NOMO-1 treated with dmso at 0.1 percent for 144 hours (cell line): ENCODE measurements at regions not wholly inside any gene's neighbourhood (a gene's known extent, or its start where the extent isn't known, plus 50 kb on each side); places are given as distances from the start of the nearest gene placed in this dataset.
"Not testable (repeated sequence)": the region's sequence is repeated elsewhere in the genome, so short reads cannot be mapped to it uniquely, and the experiment has no call there.

Source experiments
- DNase-seq: peaks from one replicate; lab custom pipeline; 2025; ENCODE audit not compliant: unreplicated experiment; lab: John Stamatoyannopoulos, UW

DNA sequence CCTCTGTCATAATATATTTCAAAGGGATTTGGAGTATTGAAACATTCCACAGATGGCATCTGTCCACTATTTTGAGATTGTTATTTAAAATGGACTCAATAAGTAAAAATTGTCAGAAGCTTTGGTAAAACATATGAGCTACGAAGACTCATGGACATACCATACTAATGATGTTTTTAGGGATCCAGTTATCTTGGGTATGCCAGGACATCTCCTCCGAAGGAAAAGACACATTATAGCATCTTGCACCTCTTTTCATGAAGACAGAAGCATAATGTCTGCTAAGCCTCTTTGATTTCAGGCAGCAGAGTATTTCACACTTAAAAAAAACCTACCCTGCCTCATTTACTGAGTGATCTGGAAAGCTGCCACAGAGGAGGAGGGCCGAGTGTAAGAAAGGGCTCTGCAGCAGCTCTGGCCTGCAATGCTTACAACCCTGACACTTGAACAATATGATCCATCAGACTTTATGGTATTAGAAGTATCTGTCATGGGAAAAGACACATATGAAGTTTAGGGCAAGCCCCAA is 284.8 kb downstream of the TUSC7 start:
- DNase-seq: no peak

DNA sequence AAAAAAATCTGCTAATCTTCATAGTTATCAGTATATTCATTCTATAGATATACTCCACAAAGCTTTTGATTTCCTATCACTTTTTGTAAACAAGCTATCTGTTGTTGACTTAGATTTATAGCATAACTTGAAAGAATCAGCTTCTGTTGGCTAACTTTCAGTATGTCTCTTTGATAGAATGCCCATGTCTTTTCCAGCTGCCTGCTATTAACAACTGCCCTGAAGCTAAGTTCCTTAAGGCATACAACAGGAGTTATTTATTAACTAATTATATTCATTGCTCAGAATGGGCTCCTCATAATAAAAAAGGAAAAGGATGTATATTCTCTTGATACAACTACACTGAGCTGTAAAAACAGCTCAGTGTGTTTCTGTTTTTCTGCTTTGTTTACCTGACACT is 293.9 kb downstream of the TUSC7 start:
- DNase-seq: no peak

DNA sequence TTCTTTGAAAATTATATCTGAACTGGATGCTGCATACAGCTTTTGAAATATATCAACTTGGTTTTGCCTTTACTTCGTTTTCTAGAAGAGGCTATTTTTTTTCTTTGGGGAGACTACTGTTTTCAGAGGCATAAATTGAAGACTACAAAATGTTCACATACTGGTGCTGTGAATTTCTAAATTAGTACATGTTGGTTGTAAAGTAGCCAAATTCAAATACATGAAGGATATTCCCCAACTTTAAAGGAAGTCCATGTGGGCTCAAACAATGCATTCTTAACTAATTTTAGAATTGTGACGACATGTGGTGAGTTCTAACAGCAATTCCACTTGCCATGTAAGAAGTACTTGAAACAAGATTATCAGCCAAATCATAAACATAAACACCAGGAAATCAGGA is 295.7 kb downstream of the TUSC7 start:
- no peak for DNase-seq

GRCh38 chr3:117005911-117006522 is 296.4 kb downstream of the TUSC7 start:
- DNase-seq: no peak

GRCh38 chr3:117010318-117010717 is 300.7 kb downstream of the TUSC7 start:
- DNase-seq: no peak

DNA sequence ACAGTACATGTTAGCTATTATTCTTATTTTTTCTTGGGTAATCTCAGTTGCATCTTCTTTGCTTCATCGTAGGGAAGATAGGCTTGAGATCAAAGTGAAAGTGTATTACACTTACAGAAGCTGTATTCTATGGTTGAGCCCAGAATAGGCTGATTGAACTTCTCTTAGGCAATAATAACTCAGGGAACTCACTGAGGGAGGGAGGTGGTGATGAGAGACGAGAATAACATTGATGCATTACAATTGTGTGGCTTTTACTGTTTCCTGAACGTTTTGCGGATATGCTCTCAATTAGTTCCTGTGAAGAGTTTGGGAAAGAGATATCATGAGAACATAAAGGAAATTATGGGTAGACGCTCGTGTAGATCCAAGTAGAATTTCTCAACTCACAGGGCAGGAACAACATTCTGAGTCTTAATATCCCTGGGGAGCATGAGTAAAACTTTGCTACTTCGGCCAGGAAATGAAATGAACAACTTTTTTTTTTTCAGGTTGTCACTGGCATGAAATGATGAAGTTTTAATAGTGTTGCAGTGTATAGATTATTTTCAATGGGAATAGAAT is 302.2 kb downstream of the TUSC7 start:
- DNase-seq: no peak

- DNase-seq: no peak
Observed at GRCh38 chr3:117016378-117016777, 306.8 kb downstream of the TUSC7 start.

GRCh38 chr3:117017135-117017894 is 307.7 kb downstream of the TUSC7 start:
- DNase-seq: no peak

DNA sequence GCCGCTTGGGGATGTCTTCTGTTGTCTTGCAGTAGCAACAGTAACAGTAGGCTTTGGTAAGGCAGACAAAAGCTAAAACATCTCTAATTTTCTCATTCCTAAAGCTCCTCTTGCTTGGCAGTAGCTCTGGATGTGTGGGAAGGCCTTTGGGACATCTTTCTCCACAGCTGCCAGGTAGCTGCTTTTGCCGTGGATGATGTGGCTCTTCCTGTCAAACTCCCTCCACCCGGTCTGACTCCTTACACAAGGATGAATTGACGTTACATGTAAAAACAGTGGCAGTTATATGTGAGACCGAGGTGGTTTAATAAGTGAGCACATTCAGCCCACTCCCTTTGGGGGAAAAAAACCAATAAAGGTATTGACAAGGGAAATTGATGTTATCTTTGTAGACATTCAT is 309.1 kb downstream of the TUSC7 start:
- no peak for DNase-seq

- DNase-seq: peak; percentile 55
Observed at GRCh38 chr3:117019082-117019713, 309.6 kb downstream of the TUSC7 start.

GRCh38 chr3:117026401-117026800 is 316.8 kb downstream of the TUSC7 start:
- no peak for DNase-seq

- no peak for DNase-seq
Observed at GRCh38 chr3:117035745-117036144, 326.2 kb downstream of the TUSC7 start.

DNA sequence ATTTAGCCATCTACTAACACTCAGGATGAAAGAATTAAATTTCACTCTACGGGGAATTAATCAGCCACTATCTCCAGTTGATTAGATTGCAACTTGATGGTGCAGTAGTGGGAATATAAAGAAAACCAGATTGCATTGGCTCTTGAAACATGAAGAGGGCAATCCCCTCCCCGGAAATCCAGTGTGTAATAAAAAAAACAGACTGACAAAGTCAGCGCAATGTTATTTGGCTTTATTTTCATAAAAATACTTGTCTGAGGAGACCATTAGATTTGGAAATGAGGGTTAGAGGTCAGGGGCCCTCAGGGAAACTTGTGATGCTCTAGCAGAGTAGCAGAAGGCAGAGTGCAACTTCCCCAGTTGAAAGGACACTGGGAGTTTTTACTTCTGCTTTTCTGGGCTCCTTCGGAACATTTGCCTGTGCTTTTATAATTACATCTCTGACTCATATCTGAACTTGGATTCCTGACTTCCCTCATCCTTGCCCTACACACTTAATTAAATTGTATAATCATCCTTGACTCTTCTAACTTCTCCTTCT is 326.8 kb downstream of the TUSC7 start:
- DNase-seq: peak; percentile 97

DNA sequence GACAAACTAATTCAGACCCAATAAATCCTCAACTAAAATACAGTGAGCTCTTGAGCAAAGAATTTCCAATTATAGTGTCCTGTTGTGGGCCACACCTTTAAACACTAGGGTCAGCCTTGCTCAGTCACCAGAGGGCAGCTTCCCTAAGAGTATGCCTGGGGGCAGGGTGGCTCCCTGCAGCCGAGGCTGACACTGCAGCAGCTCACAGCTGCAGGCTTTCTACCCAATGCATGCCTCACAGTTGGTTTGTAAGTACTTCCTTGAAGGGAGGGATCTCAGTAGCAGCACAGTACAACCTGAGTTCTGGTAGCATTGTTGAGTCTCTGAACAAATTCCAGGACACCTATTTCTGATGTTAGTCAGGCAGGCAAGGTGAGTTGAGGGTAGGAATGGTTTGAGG is 335.6 kb downstream of the TUSC7 start:
- peak; percentile 51 for DNase-seq

GRCh38 chr3:117047951-117048705 is 338.5 kb downstream of the TUSC7 start:
- DNase-seq: no peak

DNA sequence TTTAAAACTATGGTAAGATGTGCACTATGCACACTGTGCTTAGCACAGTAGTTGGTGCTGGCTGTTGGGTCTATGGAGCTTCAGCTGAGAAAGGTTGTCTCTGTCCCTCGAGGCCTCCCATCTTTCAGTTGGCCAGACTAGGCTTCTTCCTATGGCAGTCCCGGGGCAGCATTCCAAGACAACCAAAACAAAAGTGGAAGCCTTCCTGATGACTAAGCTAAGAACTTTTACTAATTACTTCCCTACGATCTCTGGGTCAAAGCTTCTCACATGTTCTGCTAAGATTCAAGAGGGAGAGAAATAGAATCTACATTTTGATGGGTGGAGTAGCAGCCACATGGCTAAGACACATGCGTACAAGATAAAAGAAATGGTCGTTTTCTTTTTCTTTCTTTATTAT is 342.8 kb downstream of the TUSC7 start:
- DNase-seq: no peak

- no peak for DNase-seq
Observed at GRCh38 chr3:117054556-117054955, 345.0 kb downstream of the TUSC7 start.

GRCh38 chr3:117056946-117057345 is 347.4 kb downstream of the TUSC7 start:
- not testable (repeated sequence) for DNase-seq

- no peak for DNase-seq
Observed at GRCh38 chr3:117059067-117059955, 349.7 kb downstream of the TUSC7 start.

GRCh38 chr3:117059956-117060270 is 350.3 kb downstream of the TUSC7 start:
- DNase-seq: no peak
